KMS-11 (cell line): ENCODE measurements at regions not wholly inside any gene's neighbourhood (a gene's known extent, or its start where the extent isn't known, plus 50 kb on each side); places are given as distances from the start of the nearest gene placed in this dataset.

ENCODE experiments used
- H2AFZ ChIP-seq: fragments of 200-600 bp; sonication (generic); 2 replicates; pipeline ENCODE4 v1.6.1; 2016; ENCODE audit warnings: antibody characterized with exemption, mixed run types, low read depth
- H3K27ac ChIP-seq: fragments of 200-600 bp; sonication (generic); 2 replicates; pipeline ENCODE4 v1.6.1; 2016; ENCODE audit warnings: mild to moderate bottlenecking, mixed run types
- H3K27me3 ChIP-seq: fragments of 200-600 bp; sonication (generic); 2 replicates; pipeline ENCODE4 v1.6.1; 2017; ENCODE audit warnings: mild to moderate bottlenecking, low read depth, mixed run types, moderate library complexity; ENCODE audit not compliant: insufficient read depth
- H3K36me3 ChIP-seq: fragments of 200-600 bp; sonication (generic); 2 replicates; pipeline ENCODE4 v1.6.1; 2017; ENCODE audit warnings: mild to moderate bottlenecking, mixed run types; ENCODE audit not compliant: insufficient read depth
- H3K4me1 ChIP-seq: fragments of 200-600 bp; sonication (generic); 2 replicates; pipeline ENCODE4 v1.6.1; 2016; ENCODE audit warnings: mild to moderate bottlenecking, low read depth, mixed run types; ENCODE audit not compliant: poor library complexity, severe bottlenecking
- H3K4me2 ChIP-seq: fragments of 200-600 bp; sonication (generic); 2 replicates; pipeline ENCODE4 v1.7.0; 2016; ENCODE audit warnings: mild to moderate bottlenecking, mixed run types
- H3K4me3 ChIP-seq: fragments of 200-600 bp; sonication (generic); IDR thresholded peaks from 2 replicates; pipeline ENCODE4 v1.6.1; 2017; ENCODE audit warnings: low read depth, low read length, mixed read lengths; ENCODE audit not compliant: insufficient read depth
- H3K79me2 ChIP-seq: fragments of 200-600 bp; sonication (generic); 2 replicates; pipeline ENCODE4 v1.6.1; 2016; ENCODE audit warnings: low read depth, mixed run types; ENCODE audit not compliant: insufficient read depth
- H3K9ac ChIP-seq: fragments of 200-600 bp; sonication (generic); 2 replicates; pipeline ENCODE4 v1.6.1; 2016; ENCODE audit warnings: mild to moderate bottlenecking, mixed run types
- H4K20me1 ChIP-seq: fragments of 200-600 bp; sonication (generic); 2 replicates; pipeline ENCODE4 v1.6.1; 2016; ENCODE audit warnings: mild to moderate bottlenecking, mixed run types; ENCODE audit not compliant: insufficient read depth
- TF ChIP-seq, protein P1 (sequence below): fragments of 200-600 bp; sonication (generic); conservative IDR thresholded peaks from 2 replicates; pipeline ENCODE4 v1.6.1; 2017; ENCODE audit warnings: low read depth, mild to moderate bottlenecking, antibody characterized with exemption, low read length, moderate library complexity, mixed read lengths

DNA sequence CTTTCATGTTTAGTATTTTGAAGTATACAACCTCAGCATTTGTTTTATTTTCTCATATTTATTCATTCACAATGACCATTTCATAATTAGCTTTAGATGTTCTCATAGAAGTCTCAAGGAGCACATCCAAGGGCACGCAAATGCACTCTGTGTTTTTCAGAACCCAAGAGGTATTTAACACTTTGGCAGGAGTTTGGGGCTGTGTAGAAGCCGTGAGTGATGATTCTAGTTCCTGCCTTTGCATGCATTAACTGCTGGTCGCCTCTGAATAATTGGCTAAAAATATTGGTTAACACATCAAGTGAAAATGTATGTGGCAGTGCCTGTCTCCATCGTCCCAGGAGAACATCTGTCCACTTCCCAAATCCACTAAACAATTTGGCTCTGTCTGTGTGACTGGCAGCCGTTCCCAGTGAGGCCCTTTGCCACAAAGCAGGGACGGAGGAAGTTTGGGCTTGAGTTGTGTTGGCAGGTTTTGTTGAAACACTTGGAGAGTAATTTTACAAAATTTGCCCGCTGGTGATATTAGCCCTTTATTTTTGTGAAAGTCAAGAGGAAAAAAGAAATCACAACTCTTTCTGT, 730.7 kb upstream of the SLIT2 start:
- TF ChIP-seq, protein P1, sequence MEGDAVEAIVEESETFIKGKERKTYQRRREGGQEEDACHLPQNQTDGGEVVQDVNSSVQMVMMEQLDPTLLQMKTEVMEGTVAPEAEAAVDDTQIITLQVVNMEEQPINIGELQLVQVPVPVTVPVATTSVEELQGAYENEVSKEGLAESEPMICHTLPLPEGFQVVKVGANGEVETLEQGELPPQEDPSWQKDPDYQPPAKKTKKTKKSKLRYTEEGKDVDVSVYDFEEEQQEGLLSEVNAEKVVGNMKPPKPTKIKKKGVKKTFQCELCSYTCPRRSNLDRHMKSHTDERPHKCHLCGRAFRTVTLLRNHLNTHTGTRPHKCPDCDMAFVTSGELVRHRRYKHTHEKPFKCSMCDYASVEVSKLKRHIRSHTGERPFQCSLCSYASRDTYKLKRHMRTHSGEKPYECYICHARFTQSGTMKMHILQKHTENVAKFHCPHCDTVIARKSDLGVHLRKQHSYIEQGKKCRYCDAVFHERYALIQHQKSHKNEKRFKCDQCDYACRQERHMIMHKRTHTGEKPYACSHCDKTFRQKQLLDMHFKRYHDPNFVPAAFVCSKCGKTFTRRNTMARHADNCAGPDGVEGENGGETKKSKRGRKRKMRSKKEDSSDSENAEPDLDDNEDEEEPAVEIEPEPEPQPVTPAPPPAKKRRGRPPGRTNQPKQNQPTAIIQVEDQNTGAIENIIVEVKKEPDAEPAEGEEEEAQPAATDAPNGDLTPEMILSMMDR, result no peak

DNA sequence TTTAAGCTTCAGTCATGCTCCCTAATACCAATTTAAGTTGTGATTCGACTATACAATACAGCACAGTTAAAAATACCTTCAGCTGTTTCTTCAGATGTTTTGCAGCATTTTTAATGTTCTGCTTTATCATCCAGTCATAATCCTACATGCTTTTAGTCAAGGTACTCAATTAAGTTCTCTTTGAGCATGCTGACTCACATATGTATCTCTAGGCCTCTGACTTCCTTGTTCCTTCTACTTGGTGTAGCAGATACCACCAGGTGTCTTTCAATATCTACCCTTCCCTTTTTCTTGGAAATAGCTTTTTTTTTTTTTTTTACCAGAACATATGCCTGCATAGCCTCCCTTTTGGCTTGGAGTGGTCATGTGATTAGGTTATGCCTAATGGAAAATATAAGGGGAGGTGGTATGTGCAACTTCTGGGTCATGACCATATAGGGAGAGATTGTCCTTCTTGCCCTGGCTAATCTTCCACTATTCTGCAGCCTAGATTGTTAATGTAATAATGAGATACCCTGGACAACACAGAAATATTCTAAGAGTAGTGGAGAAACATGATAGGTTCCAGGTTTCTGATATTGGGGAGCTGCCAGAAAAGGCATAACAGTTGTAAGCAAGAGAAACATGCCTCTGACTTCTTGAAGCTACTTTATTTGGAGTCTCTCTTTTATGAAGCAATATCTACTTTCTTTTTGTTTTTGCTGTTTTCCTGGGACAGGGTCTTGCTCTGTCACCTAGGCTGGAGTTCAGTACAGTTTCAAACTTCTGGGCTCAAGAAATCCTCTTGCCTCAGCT, 737.2 kb upstream of the SLIT2 start:
- no peaks in the 10 kb centered on the region for H3K4me1 ChIP-seq
- no peak overlapping the region for H3K27ac ChIP-seq
- H3K9ac ChIP-seq, result no peak overlapping the region
- no peaks in the 10 kb centered on the region for H3K36me3 ChIP-seq
- TF ChIP-seq, protein P1, result no peak
- no peak overlapping the region for H3K4me2 ChIP-seq
- H3K79me2 ChIP-seq, result no peaks in the 10 kb centered on the region
- H2AFZ ChIP-seq, result no peak overlapping the region
- no peaks in the 10 kb centered on the region for H3K27me3 ChIP-seq
- no peak overlapping the region for H3K4me3 ChIP-seq
- no peaks in the 10 kb centered on the region for H4K20me1 ChIP-seq

More for the DNA sequence above, 730.7 kb upstream of the SLIT2 start:
- H3K27ac ChIP-seq, result no peak overlapping the region
- H3K4me1 ChIP-seq, result no peaks in the 10 kb centered on the region
- H2AFZ ChIP-seq, result no peak overlapping the region
- H3K27me3 ChIP-seq, result no peaks in the 10 kb centered on the region
- H3K4me2 ChIP-seq, result no peak overlapping the region
- H3K36me3 ChIP-seq, result no peaks in the 10 kb centered on the region
- H3K9ac ChIP-seq, result no peak overlapping the region
- H3K79me2 ChIP-seq, result no peaks in the 10 kb centered on the region
- no peak overlapping the region for H3K4me3 ChIP-seq
- H4K20me1 ChIP-seq, result no peaks in the 10 kb centered on the region

DNA sequence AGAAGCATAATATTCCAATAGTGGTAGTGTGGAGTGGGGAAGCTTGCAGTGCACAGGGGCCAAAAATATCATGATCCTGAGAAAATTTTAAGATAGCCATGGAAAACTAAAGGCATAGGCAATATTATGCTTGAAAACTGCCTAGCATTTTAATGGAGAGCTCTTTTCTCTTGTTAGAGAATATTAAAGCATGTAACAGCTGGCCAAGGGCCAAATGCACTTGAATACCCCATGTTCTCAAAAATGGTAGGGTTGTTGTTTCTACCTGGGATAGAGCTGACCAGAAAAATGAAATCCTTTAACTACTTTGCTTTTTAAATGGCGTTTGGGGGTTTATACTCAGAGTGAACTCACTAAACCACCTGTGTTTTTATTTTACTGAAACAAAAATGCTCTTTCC, 739.6 kb upstream of the SLIT2 start:
- Histone ChIP-seq H3K27me3 (no peaks in the 10 kb centered on the region), H3K36me3 (no peaks in the 10 kb centered on the region), H3K4me1 (no peaks in the 10 kb centered on the region), H4K20me1 (no peaks in the 10 kb centered on the region), H3K79me2 (no peaks in the 10 kb centered on the region), H2AFZ (no peak overlapping the region), H3K4me3 (no peak overlapping the region), H3K4me2 (no peak overlapping the region), H3K27ac (no peak overlapping the region), H3K9ac (no peak overlapping the region)
- TF ChIP-seq, protein P1, result no peak

DNA sequence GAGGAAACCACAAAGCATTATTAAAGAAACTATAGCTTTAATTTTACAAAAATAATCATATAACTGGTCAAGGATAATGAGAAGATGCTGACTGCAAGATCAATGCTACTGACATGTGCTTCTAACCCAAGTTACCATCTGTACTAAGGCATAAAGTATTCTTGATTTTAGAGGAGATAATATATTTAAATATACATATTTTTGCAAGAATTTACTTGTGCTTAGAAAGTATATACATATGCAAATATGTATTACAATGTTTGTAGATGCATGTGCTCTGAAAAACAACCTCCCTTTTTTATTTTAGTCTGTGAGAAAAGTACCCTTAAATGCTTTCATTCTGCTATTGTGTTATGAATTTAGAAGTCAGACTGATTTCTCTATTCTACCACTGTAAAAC, 740.7 kb upstream of the SLIT2 start:
- H3K27ac ChIP-seq, result no peak overlapping the region
- H3K4me3 ChIP-seq, result no peak overlapping the region
- no peak overlapping the region for H2AFZ ChIP-seq
- no peak overlapping the region for H3K9ac ChIP-seq
- H3K4me2 ChIP-seq, result no peak overlapping the region
- H4K20me1 ChIP-seq, result no peaks in the 10 kb centered on the region
- H3K4me1 ChIP-seq, result no peaks in the 10 kb centered on the region
- H3K27me3 ChIP-seq, result no peaks in the 10 kb centered on the region
- no peaks in the 10 kb centered on the region for H3K79me2 ChIP-seq
- TF ChIP-seq, protein P1, result no peak
- H3K36me3 ChIP-seq, result no peaks in the 10 kb centered on the region
